ENCODE measurements at regions not wholly inside any gene's neighbourhood (a gene's known extent, or its start where the extent isn't known, plus 50 kb on each side); places are given as distances from the start of the nearest gene placed in this dataset.

DNA sequence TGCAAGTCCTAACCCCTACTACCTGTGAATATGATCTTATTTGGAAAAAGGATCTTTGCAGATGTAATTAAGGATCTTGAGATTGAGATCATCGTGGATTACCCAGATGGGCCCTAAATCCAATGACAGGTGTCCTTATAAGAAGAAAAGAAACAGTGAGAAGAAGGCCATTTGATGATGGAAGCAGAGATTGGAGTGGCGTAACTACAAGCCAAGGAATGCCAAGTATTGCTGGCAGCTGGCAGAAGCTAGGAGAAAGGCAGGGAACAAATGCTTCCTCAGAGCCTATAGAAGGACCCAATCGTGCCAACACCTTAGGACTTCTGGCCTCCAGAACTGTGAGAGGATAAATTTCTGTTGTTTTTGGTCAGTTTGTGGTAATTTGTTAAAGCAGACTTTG lies 70.1 kb upstream of the PALM2AKAP2 start:
- H3K9me3 ChIP-seq (ENCODE audit: control insufficient read depth in 2 of 2, low read length in 2 of 2), result no peaks in the 10 kb centered on the region
- no peak overlapping the region for H3K27ac Mint-ChIP-seq
- no peaks in the 10 kb centered on the region for H3K36me3 Mint-ChIP-seq
- H3K27me3 Mint-ChIP-seq, result no peaks in the 10 kb centered on the region
- DNase-seq (no peak), ATAC-seq (ENCODE audit: low read depth in 2 of 2) (no peak)
- no peaks in the 10 kb centered on the region for H3K4me1 Mint-ChIP-seq
- peaks cover 2% of the 10 kb centered on the region for H3K27me3 ChIP-seq (ENCODE audit: control insufficient read depth, insufficient read depth, low read length)
- H3K36me3 ChIP-seq (ENCODE audit: control insufficient read depth, insufficient read depth, low read length), result no peaks in the 10 kb centered on the region
- H3K4me3 Mint-ChIP-seq, result no peak overlapping the region
- no peak overlapping the region for H3K27ac ChIP-seq (ENCODE audit: insufficient read depth, low read length, poor library complexity, severe bottlenecking)
- H3K4me1 ChIP-seq (ENCODE audit: control insufficient read depth, insufficient read depth, low read length, poor library complexity, severe bottlenecking), result no peaks in the 10 kb centered on the region
- H3K4me3 ChIP-seq (ENCODE audit: low read depth, low read length), result no peak overlapping the region
- peaks cover 0 to 4% (median 0%) of the 10 kb centered on the region in 7 donors for H3K9me3 Mint-ChIP-seq

DNA sequence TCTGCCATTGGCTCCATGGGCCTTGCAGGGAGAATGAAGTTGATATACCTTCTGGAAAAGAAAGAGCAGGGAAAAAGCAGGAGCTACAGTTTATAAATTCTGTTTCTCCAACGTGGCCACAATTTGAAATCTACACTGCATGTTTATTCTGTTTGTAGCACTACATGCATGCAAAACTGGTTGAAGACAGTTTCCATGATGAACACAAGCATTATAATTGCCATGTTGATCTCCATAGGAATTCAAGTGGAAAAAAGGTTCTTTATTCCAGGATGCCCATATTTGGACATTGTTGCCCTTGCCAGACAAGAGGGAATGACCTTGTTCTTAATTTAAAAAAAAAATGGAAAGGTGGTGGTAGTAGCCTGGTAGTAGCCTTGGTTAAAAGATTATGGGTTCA lies 69.2 kb upstream of the PALM2AKAP2 start:
- no peaks in the 10 kb centered on the region for H3K27me3 Mint-ChIP-seq
- H3K36me3 Mint-ChIP-seq, result no peaks in the 10 kb centered on the region
- Histone ChIP-seq H3K36me3 (ENCODE audit: control insufficient read depth, insufficient read depth, low read length) (no peaks in the 10 kb centered on the region), H3K9me3 (ENCODE audit: control insufficient read depth in 2 of 2, low read length in 2 of 2) (no peaks in the 10 kb centered on the region), H3K4me3 (ENCODE audit: low read depth, low read length) (no peak overlapping the region), H3K27ac (ENCODE audit: insufficient read depth, low read length, poor library complexity, severe bottlenecking) (no peak overlapping the region), H3K27me3 (ENCODE audit: control insufficient read depth, insufficient read depth, low read length) (peaks cover 2% of the 10 kb centered on the region), H3K4me1 (ENCODE audit: control insufficient read depth, insufficient read depth, low read length, poor library complexity, severe bottlenecking) (no peaks in the 10 kb centered on the region)
- peak overlapping the region in 1 of 3 donors; percentile 7 for H3K27ac Mint-ChIP-seq
- ATAC-seq (ENCODE audit: low read depth in 2 of 2) (no peak), DNase-seq (no peak)
- no peaks in the 10 kb centered on the region for H3K4me1 Mint-ChIP-seq
- no peak overlapping the region for H3K4me3 Mint-ChIP-seq
- peaks cover 0 to 4% (median 0%) of the 10 kb centered on the region in 7 donors for H3K9me3 Mint-ChIP-seq

DNA sequence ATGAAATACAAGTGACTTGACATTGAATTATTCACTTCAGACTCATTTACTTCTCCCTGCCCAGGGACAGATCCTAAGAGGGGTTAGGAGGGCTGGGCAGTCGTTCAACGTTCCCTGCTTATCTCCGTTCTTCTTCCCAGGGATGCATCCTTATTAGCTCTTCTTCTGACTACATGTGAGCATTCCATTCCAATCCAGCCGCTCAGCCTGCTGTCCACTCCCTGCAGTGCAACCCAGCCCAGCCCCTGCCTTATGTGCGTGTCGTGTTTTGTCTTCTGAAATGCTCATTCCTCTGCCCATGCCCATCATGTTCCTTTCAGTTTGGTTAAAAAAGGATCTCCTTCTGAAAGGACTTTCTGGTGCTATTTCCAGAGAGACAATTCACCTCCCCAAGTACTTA lies 64.7 kb upstream of the PALM2AKAP2 start:
- Mint-ChIP-seq H3K27me3 (no peaks in the 10 kb centered on the region), H3K4me3 (no peak overlapping the region), H3K4me1 (no peaks in the 10 kb centered on the region), H3K9me3 (peaks cover 0 to 2% (median 0%) of the 10 kb centered on the region in 7 donors), H3K27ac (no peak overlapping the region), H3K36me3 (no peaks in the 10 kb centered on the region)
- Histone ChIP-seq H3K27ac (ENCODE audit: insufficient read depth, low read length, poor library complexity, severe bottlenecking) (no peak overlapping the region), H3K36me3 (ENCODE audit: control insufficient read depth, insufficient read depth, low read length) (no peaks in the 10 kb centered on the region), H3K4me1 (ENCODE audit: control insufficient read depth, insufficient read depth, low read length, poor library complexity, severe bottlenecking) (no peaks in the 10 kb centered on the region), H3K4me3 (ENCODE audit: low read depth, low read length) (no peak overlapping the region), H3K27me3 (ENCODE audit: control insufficient read depth, insufficient read depth, low read length) (no peaks in the 10 kb centered on the region), H3K9me3 (ENCODE audit: control insufficient read depth in 2 of 2, low read length in 2 of 2) (no peaks in the 10 kb centered on the region)
- DNase-seq (no peak), ATAC-seq (ENCODE audit: low read depth in 2 of 2) (no peak)

DNA sequence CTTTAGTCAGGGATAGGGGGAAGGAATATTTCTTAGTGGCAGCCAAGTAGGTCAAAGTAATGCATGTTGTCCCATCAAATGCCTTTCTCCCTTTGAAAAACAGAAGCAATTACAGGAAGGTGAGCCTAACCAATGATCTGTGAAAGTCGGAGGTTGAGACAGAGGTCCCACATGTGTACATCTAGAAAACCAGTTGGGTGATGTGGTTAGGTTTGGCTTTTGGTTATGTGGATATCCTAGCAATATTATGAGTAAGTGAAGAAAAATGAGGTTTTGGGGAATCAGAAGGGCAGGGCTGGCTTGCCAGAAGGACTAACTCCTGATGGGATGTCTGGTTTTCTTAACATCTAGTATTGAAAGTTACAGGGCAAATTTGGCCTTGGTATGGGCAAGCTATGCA lies 63.4 kb upstream of the PALM2AKAP2 start:
- Histone ChIP-seq H3K4me3 (ENCODE audit: low read depth, low read length) (no peak overlapping the region), H3K4me1 (ENCODE audit: control insufficient read depth, insufficient read depth, low read length, poor library complexity, severe bottlenecking) (no peaks in the 10 kb centered on the region), H3K27ac (ENCODE audit: insufficient read depth, low read length, poor library complexity, severe bottlenecking) (no peak overlapping the region), H3K27me3 (ENCODE audit: control insufficient read depth, insufficient read depth, low read length) (no peaks in the 10 kb centered on the region), H3K9me3 (ENCODE audit: control insufficient read depth in 2 of 2, low read length in 2 of 2) (no peaks in the 10 kb centered on the region), H3K36me3 (ENCODE audit: control insufficient read depth, insufficient read depth, low read length) (no peaks in the 10 kb centered on the region)
- no peak overlapping the region for H3K27ac Mint-ChIP-seq
- no peak for ATAC-seq (ENCODE audit: low read depth in 2 of 2)
- H3K36me3 Mint-ChIP-seq, result no peaks in the 10 kb centered on the region
- H3K9me3 Mint-ChIP-seq, result peaks cover 0 to 3% (median 0%) of the 10 kb centered on the region in 7 donors
- DNase-seq, result no peak
- no peaks in the 10 kb centered on the region for H3K4me1 Mint-ChIP-seq
- no peaks in the 10 kb centered on the region for H3K27me3 Mint-ChIP-seq
- H3K4me3 Mint-ChIP-seq, result no peak overlapping the region

DNA sequence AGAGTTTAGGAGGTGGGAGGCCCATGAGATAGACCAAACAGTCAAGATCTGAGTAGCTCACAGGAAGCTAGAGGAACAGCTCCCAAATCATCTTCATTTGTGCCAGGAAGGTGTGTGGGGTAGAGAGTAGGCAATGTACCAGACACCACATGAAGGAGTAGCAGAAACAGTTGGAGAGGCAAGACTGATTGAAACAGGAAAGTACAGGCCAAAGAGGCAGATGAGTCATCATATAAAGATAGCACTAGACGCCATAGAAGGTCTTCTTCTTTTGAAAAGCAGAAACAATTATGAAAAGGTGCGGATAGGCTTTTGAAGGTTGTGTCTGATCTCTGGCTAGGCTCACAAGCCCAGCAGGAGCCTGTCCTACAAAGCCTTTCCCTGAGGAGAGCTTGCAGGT lies 62.7 kb upstream of the PALM2AKAP2 start:
- Histone ChIP-seq H3K4me3 (ENCODE audit: low read depth, low read length) (no peak overlapping the region), H3K36me3 (ENCODE audit: control insufficient read depth, insufficient read depth, low read length) (no peaks in the 10 kb centered on the region), H3K4me1 (ENCODE audit: control insufficient read depth, insufficient read depth, low read length, poor library complexity, severe bottlenecking) (no peaks in the 10 kb centered on the region), H3K27ac (ENCODE audit: insufficient read depth, low read length, poor library complexity, severe bottlenecking) (no peak overlapping the region), H3K27me3 (ENCODE audit: control insufficient read depth, insufficient read depth, low read length) (no peaks in the 10 kb centered on the region), H3K9me3 (ENCODE audit: control insufficient read depth in 2 of 2, low read length in 2 of 2) (no peaks in the 10 kb centered on the region)
- no peak for DNase-seq
- Mint-ChIP-seq H3K36me3 (no peaks in the 10 kb centered on the region), H3K9me3 (peaks cover 0 to 3% (median 0%) of the 10 kb centered on the region in 7 donors), H3K27ac (no peak overlapping the region), H3K4me1 (no peaks in the 10 kb centered on the region), H3K4me3 (no peak overlapping the region), H3K27me3 (no peaks in the 10 kb centered on the region)
- ATAC-seq (ENCODE audit: low read depth in 2 of 2), result no peak

DNA sequence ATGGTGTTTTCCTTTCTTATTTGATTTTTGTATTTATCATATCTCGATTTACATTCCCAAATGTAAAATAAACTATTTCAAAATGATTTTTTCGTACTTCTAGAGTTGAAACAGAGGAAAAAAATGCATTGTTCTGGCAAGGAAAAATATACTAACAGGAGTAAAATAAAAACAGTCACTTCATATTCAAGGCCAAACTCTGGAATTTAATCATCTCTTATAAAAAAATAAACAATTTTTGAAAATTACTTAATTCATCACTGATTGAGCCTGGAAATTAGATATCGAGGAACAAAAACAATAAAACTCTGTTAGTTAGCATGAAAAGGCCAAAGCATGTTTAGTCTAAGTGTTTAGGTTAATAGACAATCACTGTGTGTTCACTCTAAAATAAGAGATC lies 61.1 kb upstream of the PALM2AKAP2 start:
- no peak overlapping the region for H3K4me3 ChIP-seq (ENCODE audit: low read depth, low read length)
- no peaks in the 10 kb centered on the region for H3K36me3 ChIP-seq (ENCODE audit: control insufficient read depth, insufficient read depth, low read length)
- Mint-ChIP-seq H3K9me3 (peaks cover 0 to 5% (median 0%) of the 10 kb centered on the region in 7 donors), H3K4me1 (no peaks in the 10 kb centered on the region), H3K4me3 (no peak overlapping the region), H3K36me3 (no peaks in the 10 kb centered on the region), H3K27ac (no peak overlapping the region), H3K27me3 (peaks cover 5% of the 10 kb centered on the region)
- H3K4me1 ChIP-seq (ENCODE audit: control insufficient read depth, insufficient read depth, low read length, poor library complexity, severe bottlenecking), result no peaks in the 10 kb centered on the region
- no peaks in the 10 kb centered on the region for H3K9me3 ChIP-seq (ENCODE audit: control insufficient read depth in 2 of 2, low read length in 2 of 2)
- DNase-seq (no peak), ATAC-seq (ENCODE audit: low read depth in 2 of 2) (no peak)
- no peaks in the 10 kb centered on the region for H3K27me3 ChIP-seq (ENCODE audit: control insufficient read depth, insufficient read depth, low read length)
- no peak overlapping the region for H3K27ac ChIP-seq (ENCODE audit: insufficient read depth, low read length, poor library complexity, severe bottlenecking)

DNA sequence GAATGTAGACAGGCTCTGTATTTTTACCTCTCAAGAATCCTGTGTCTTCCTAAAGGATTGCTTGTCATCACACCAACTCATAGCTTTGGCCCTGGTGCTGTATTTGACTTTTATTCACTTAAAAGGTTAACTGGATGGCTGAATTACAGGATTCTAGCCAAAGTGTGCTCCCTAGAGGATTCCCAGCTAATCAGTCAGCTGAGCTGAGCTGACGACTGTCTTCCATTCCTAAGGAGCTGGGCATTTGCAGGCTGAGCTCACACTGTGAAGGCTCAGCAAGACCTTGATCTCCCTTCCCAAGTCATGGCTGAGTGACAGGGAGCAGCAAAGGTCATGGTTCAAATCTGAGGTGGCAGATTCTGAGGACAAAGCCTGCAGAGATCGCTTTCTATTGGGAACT lies 59.0 kb upstream of the PALM2AKAP2 start:
- ATAC-seq (ENCODE audit: low read depth in 2 of 2) (no peak), DNase-seq (no peak)
- Histone ChIP-seq H3K36me3 (ENCODE audit: control insufficient read depth, insufficient read depth, low read length) (no peaks in the 10 kb centered on the region), H3K4me1 (ENCODE audit: control insufficient read depth, insufficient read depth, low read length, poor library complexity, severe bottlenecking) (no peaks in the 10 kb centered on the region), H3K9me3 (ENCODE audit: control insufficient read depth in 2 of 2, low read length in 2 of 2) (no peaks in the 10 kb centered on the region), H3K27ac (ENCODE audit: insufficient read depth, low read length, poor library complexity, severe bottlenecking) (no peak overlapping the region), H3K4me3 (ENCODE audit: low read depth, low read length) (no peak overlapping the region), H3K27me3 (ENCODE audit: control insufficient read depth, insufficient read depth, low read length) (no peaks in the 10 kb centered on the region)
- no peak overlapping the region for H3K27ac Mint-ChIP-seq
- H3K36me3 Mint-ChIP-seq, result no peaks in the 10 kb centered on the region
- H3K4me1 Mint-ChIP-seq, result no peaks in the 10 kb centered on the region
- H3K27me3 Mint-ChIP-seq, result peaks cover 5% of the 10 kb centered on the region
- H3K4me3 Mint-ChIP-seq, result no peak overlapping the region
- H3K9me3 Mint-ChIP-seq, result peaks cover 0 to 8% (median 0%) of the 10 kb centered on the region in 7 donors

DNA sequence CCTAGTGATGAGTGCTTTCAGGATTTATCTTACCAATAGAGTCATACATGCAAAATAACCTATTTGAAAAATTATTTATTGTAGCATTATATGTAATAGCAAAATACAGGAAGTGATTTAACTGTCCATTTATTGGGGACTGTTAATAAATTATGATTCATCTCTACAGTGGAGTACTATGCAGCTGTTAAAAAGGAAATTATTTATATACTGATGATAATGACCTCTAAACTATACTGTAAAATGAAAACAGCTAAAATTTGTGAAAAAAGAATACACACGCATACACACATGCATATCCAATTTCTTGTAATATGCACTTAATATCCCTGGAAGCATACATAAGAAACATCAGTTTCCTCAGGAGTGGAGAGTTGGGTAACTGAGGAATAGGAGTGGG lies 58.0 kb upstream of the PALM2AKAP2 start:
- Histone ChIP-seq H3K27ac (ENCODE audit: insufficient read depth, low read length, poor library complexity, severe bottlenecking) (no peak overlapping the region), H3K27me3 (ENCODE audit: control insufficient read depth, insufficient read depth, low read length) (no peaks in the 10 kb centered on the region), H3K4me1 (ENCODE audit: control insufficient read depth, insufficient read depth, low read length, poor library complexity, severe bottlenecking) (no peaks in the 10 kb centered on the region), H3K9me3 (ENCODE audit: control insufficient read depth in 2 of 2, low read length in 2 of 2) (no peaks in the 10 kb centered on the region), H3K36me3 (ENCODE audit: control insufficient read depth, insufficient read depth, low read length) (no peaks in the 10 kb centered on the region), H3K4me3 (ENCODE audit: low read depth, low read length) (no peak overlapping the region)
- Mint-ChIP-seq H3K27me3 (peaks cover 5% of the 10 kb centered on the region), H3K4me3 (no peak overlapping the region), H3K36me3 (no peaks in the 10 kb centered on the region), H3K9me3 (peaks cover 0 to 8% (median 0%) of the 10 kb centered on the region in 7 donors), H3K27ac (no peak overlapping the region), H3K4me1 (no peaks in the 10 kb centered on the region)
- ATAC-seq (ENCODE audit: low read depth in 2 of 2) (no peak), DNase-seq (no peak)

All from CD4-positive, CD25-positive, alpha-beta regulatory T cell (primary cell).